LNCAP (cell line): ENCODE measurements at regions not wholly inside any gene's neighbourhood (a gene's known extent, or its start where the extent isn't known, plus 50 kb on each side); places are given as distances from the start of the nearest gene placed in this dataset.

ENCODE experiments used
- TF ChIP-seq, protein P1 (sequence below): fragments of 450-650 bp; IDR thresholded peaks from 2 replicates; pipeline ENCODE4 v1.5.1; 2017; ENCODE audit warnings: mild to moderate bottlenecking

DNA sequence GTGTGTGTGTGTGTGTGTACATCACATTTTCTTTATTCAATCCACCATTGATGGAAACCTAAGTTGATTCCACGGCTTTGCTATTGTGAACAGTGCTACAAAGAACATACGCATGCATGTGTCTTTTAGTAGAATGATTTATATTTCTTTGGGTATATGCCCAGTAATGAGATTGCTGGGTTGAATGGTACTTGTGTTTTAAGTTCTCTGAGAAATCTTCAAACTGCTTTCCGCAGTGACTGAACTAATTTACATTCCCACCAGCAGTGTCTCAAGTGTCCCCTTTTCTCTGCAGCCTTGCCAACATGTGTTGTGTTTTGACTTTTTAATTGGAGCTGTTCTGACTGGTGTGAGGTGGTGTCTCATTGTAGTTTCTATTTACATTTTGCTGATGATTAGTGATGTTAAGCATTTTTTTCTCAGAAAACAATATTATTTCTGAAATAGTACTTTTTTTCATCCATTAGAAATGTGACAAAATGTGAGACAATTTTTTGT, 769.7 kb downstream of the TAF11L14 start:
- TF ChIP-seq, protein P1, sequence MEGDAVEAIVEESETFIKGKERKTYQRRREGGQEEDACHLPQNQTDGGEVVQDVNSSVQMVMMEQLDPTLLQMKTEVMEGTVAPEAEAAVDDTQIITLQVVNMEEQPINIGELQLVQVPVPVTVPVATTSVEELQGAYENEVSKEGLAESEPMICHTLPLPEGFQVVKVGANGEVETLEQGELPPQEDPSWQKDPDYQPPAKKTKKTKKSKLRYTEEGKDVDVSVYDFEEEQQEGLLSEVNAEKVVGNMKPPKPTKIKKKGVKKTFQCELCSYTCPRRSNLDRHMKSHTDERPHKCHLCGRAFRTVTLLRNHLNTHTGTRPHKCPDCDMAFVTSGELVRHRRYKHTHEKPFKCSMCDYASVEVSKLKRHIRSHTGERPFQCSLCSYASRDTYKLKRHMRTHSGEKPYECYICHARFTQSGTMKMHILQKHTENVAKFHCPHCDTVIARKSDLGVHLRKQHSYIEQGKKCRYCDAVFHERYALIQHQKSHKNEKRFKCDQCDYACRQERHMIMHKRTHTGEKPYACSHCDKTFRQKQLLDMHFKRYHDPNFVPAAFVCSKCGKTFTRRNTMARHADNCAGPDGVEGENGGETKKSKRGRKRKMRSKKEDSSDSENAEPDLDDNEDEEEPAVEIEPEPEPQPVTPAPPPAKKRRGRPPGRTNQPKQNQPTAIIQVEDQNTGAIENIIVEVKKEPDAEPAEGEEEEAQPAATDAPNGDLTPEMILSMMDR, result no peak

DNA sequence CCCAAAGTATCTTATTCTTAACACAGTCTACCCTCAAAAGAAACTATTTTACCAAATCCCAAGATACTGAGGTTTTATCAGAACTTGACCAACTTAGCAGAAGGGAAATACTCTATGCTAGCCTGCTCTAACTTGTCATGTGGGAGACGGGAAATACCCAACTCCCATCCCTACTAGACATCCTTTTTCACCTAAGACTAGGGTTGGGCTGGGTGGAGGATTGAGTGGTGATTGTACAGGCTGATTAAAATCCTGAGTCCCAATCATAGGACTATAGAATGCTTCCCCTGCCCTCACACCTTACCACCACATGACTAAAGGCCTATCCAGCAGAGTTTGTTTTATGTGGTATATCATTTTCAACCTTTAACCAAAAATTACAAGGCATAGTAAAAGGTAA, 786.5 kb downstream of the TAF11L14 start:
- TF ChIP-seq, protein P1, result no peak

DNA sequence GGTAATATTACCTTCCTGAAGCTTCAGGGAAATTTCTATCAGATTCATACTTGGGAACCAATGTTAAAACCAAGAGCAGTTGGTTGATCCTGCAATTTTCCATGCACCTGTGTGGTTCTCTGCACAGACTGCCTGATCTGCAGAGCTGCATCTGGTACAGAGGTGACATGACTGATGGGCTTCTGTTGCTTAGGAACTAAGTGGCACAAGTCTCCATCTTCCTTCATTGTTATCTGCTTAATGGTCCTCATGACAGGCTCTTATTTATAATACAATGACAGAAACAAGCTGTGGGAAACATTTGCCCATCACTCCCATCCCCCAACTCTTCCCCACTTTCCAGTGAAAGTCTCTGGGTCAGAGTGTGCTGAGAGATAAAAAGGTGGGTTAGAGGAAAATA, 799.1 kb downstream of the TAF11L14 start:
- TF ChIP-seq, protein P1, result no peak

DNA sequence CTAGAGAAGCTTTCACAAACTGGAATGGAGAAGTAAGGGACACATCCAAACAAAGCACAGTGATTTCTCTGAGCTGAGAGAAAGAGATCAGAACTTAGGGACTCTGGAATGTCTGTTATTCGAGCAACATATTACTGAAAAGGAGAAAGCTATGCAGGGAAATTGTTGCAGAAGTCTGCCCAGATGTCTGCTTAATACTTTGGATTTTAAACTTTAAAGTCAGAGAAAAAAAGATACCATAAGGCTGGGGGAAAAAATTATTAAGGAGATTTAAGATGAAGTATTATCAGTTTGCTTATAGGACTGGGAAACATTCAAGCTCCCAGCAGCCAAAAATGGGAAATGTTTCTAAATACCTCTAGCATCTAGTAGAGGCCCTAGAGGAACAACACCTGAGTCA, 803.9 kb downstream of the TAF11L14 start:
- TF ChIP-seq, protein P1, result no peak

DNA sequence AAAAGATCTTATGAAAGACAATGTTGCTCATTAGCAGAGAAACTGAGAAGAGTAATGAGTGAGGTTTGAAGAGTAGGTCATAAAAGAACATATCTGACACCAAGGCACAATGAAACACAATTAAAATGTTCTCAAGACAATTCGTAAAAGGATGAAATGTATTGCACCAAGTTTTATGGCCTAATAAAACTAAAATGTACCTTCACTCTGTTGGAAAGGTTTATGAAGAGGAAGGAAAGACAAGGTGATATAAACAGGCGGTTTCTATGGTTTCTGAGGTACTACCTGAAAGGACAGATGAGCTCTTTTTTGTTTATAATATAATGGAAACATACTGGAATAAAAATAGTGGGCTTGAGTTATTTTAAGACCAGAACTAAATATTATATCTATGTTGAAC, 821.3 kb downstream of the TAF11L14 start:
- TF ChIP-seq, protein P1, result no peak

DNA sequence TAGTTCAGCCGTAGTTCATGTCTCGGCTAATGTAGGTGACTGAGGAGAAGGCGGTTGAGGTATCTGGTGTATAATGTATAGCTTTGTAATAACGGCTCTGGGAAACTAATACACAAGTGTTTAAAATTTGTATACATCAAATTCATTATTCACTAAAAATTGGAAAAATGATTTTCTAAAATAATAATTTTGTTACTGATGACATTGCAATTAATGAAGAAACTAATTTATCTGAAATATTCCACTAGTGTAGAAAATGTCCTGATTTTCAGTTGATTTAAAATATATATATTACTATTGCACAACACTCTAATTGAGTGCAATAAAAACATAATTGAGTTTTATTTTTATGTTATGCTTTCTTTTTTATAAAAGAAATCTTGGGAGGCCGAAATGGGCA, 823.0 kb downstream of the TAF11L14 start:
- TF ChIP-seq, protein P1, result no peak

DNA sequence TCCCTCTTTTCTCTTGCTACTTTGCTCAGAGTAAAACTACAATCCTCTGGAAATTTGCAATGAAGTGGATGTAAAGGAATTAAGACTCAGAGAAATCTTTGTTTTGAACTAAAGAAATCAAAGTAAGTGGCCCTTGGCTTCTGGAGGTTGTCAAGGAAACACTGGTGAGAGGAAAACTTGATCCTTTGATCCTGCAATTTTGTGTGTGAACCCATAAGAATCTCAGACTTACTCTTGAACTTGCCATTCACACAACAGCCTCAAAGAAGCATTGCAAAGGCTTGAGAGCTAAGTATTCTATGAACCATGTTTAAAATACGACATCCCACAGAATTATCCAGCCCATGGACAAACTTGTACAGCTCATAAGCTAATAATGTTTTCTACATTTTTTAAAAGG, 827.5 kb downstream of the TAF11L14 start:
- TF ChIP-seq, protein P1, result no peak
